ENCODE measurements at regions not wholly inside any gene's neighbourhood (a gene's known extent, or its start where the extent isn't known, plus 50 kb on each side); places are given as distances from the start of the nearest gene placed in this dataset.

DNA sequence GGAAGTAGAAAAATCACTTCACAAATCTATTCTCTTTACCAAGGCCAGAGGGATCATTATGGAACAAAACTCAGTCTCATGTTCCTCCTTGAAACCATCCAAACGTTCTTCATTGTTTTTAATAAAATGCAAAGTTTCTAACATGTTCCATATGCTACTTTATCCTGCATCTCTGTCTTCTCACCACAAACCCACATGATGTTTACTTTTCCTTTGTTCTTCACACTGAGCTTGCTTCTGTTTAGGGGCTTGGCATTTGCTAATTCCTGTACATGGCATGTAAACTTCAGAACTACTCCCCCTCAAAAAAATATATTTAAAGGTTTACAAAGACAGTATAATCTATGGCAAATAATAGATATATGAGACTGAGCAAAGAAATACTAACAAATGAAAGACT, 651.4 kb downstream of the OTOL1 start:
- H3K4me3 ChIP-seq (ENCODE audit: low read depth, low read length): no peak overlapping the region
- no peak for DNase-seq (ENCODE audit: low read depth, low spot score)
- in situ Hi-C loops (cut with HindIII; ENCODE audit: low sequenced_read_pairs): no loop called here
- TF ChIP-seq, protein P1, sequence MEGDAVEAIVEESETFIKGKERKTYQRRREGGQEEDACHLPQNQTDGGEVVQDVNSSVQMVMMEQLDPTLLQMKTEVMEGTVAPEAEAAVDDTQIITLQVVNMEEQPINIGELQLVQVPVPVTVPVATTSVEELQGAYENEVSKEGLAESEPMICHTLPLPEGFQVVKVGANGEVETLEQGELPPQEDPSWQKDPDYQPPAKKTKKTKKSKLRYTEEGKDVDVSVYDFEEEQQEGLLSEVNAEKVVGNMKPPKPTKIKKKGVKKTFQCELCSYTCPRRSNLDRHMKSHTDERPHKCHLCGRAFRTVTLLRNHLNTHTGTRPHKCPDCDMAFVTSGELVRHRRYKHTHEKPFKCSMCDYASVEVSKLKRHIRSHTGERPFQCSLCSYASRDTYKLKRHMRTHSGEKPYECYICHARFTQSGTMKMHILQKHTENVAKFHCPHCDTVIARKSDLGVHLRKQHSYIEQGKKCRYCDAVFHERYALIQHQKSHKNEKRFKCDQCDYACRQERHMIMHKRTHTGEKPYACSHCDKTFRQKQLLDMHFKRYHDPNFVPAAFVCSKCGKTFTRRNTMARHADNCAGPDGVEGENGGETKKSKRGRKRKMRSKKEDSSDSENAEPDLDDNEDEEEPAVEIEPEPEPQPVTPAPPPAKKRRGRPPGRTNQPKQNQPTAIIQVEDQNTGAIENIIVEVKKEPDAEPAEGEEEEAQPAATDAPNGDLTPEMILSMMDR (IDR thresholded peaks at IDR 0.05; ENCODE audit: low read depth, low read length): no peak

DNA sequence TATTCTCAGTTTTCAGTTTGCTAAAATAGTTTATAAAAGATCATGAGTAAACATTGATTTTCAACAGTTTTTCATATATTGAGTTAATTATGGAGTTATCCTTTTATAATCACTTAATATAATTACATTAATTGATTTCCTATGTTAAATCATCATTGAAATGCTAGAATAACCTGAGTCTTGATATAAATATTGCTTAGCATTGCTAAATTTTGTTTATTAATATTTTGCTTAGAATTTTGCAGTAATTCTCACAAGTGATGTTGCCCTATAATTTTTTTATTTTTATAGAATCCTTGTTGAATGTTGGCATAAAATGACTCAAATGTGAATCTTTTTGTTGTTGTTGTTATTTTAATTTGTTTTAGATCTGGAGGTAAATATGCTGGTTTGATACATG, 654.2 kb downstream of the OTOL1 start:
- H3K4me3 ChIP-seq (ENCODE audit: low read depth, low read length): no peak overlapping the region
- no peak for DNase-seq (ENCODE audit: low read depth, low spot score)
- in situ Hi-C loops (cut with HindIII; ENCODE audit: low sequenced_read_pairs): no loop called here
- TF ChIP-seq, protein P1 (IDR thresholded peaks at IDR 0.05; ENCODE audit: low read depth, low read length): no peak

DNA sequence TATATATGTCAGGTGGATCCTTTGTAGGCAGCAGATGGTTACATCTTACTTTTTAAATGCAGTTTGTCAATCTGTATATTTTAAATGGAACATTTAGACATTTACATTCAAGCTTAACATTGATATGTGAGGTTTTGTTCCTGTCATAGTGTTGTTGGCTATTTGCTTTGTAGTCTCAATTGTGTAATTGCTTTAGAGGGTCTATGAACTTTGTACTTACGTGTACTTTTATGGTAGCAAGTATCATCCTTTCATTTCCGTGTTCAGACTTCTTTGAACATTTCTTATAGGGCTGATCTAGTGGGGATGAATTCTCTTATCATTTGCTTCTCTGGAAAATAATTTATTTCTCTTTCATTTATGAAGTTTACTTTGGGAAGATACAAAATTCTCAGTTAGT, 656.0 kb downstream of the OTOL1 start:
- TF ChIP-seq, protein P1 (IDR thresholded peaks at IDR 0.05; ENCODE audit: low read depth, low read length): no peak
- in situ Hi-C loops (cut with HindIII; ENCODE audit: low sequenced_read_pairs): no loop called here
- no peak overlapping the region for H3K4me3 ChIP-seq (ENCODE audit: low read depth, low read length)
- DNase-seq (ENCODE audit: low read depth, low spot score): no peak

DNA sequence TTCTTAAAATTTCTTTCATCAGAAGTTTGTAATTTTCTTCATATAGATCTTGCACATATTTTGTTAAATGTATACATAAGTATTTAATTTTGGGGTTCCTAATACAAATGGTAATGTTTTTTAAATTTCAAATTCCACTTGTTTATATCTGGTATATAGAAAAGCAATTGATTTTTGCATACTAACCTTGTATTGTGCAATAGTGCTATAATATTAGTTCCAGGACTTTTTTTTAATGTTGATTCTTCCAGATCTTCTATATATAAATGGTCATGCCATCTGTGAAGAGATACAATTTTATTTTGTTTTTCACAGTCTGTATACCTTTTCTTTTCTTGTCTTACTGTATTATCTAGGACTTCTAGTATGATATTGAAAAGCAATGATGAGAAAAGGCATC, 665.0 kb downstream of the OTOL1 start:
- H3K4me3 ChIP-seq (ENCODE audit: low read depth, low read length): no peak overlapping the region
- TF ChIP-seq, protein P1 (IDR thresholded peaks at IDR 0.05; ENCODE audit: low read depth, low read length): no peak
- in situ Hi-C loops (cut with HindIII; ENCODE audit: low sequenced_read_pairs): no loop called here
- DNase-seq (ENCODE audit: low read depth, low spot score): no peak

DNA sequence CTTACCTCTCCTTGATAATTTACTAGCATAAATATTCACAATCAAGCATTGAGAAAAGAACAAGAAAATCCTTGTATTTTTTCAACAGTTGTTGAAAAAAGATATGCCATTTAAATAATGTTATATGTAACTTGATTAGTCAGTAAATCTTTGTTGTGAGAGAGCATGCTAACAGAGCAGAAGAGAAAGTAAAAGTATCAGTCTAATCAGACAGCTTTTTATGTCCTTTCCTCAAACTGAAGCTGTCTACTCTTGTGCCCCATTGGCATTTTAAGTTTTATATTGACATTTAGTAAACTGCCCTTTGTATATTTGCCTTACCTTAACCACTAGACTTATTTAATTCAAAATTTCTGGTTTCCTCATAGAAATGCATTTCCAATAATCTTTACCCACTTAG, 668.7 kb downstream of the OTOL1 start:
- in situ Hi-C loops (cut with HindIII; ENCODE audit: low sequenced_read_pairs): no loop called here
- H3K4me3 ChIP-seq (ENCODE audit: low read depth, low read length): no peak overlapping the region
- TF ChIP-seq, protein P1 (IDR thresholded peaks at IDR 0.05; ENCODE audit: low read depth, low read length): no peak
- DNase-seq (ENCODE audit: low read depth, low spot score): no peak

DNA sequence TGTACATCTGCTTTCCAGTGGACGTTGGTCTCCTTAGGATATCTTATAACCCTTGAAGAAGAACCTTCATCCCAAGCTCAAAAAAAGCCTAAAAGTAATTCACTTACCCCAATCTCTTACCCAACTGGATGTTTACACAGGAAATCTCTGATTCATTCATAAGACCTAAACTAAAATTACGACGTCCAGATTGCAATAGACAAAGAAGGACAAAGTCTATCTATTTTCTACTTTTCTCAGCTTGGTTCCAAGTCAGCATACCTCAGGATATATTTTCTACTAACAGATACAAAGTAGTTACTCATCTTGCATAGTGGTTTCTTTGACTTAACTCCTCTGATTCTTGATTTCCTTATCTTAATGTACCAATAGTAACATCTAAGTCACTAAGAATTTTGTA, 669.9 kb downstream of the OTOL1 start:
- TF ChIP-seq, protein P1 (IDR thresholded peaks at IDR 0.05; ENCODE audit: low read depth, low read length): no peak
- in situ Hi-C loops (cut with HindIII; ENCODE audit: low sequenced_read_pairs): no loop called here
- H3K4me3 ChIP-seq (ENCODE audit: low read depth, low read length): no peak overlapping the region
- no peak for DNase-seq (ENCODE audit: low read depth, low spot score)

DNA sequence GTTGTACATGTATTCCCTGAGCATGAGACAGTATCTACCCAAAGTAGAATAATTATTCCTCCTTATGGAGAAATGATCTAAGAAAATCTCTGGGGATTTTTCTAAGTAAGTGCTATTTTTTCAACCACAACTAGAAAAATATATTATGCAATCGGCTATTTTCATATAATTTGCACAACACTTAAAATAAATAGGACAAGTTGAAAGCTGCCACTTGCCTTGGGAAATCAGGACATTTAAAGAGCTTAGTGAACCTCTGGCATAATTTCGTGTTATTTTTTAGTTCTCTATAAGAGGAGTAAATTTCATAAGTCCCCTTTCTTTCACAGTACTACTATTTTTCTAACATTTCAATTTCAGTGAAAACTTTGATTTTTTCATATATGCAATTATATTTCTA, 672.1 kb downstream of the OTOL1 start:
- in situ Hi-C loops (cut with HindIII; ENCODE audit: low sequenced_read_pairs): no loop called here

More for the DNA sequence above, 672.1 kb downstream of the OTOL1 start:
- DNase-seq (ENCODE audit: low read depth, low spot score): no peak
- no peak overlapping the region for H3K4me3 ChIP-seq (ENCODE audit: low read depth, low read length)
- TF ChIP-seq, protein P1 (IDR thresholded peaks at IDR 0.05; ENCODE audit: low read depth, low read length): no peak

Measured in astrocyte of the spinal cord (primary cell).